ENCODE measurements at regions not wholly inside any gene's neighbourhood (a gene's known extent, or its start where the extent isn't known, plus 50 kb on each side); places are given as distances from the start of the nearest gene placed in this dataset.

- TF ChIP-seq ZNF780A (CRISPR knock-in tag; IDR thresholded peaks at IDR 0.05) (no peak), ZBTB49 (CRISPR knock-in tag; IDR thresholded peaks at IDR 0.05; ENCODE audit: borderline replicate concordance) (no peak), ZNF619 (CRISPR knock-in tag; IDR thresholded peaks at IDR 0.05) (0 out of 2 replicates have a peak, but pooled peaks have one; percentile 66), ZNF367 (CRISPR knock-in tag; IDR thresholded peaks at IDR 0.05; ENCODE audit: borderline replicate concordance) (no peak), ZNF749 (CRISPR knock-in tag; IDR thresholded peaks at IDR 0.05; ENCODE audit: borderline replicate concordance) (no peak), CCDC6 (CRISPR knock-in tag; IDR thresholded peaks at IDR 0.05) (no peak), AGO1 (IDR thresholded peaks at IDR 0.05; ENCODE audit: low read depth, low read length, poor library complexity, severe bottlenecking) (no peak), SMC3 (IDR thresholded peaks at IDR 0.05; ENCODE audit: low read length) (peak; percentile 49; the same call in 1 of the 2 replicates), ZNF441 (CRISPR knock-in tag; IDR thresholded peaks at IDR 0.05; ENCODE audit: borderline replicate concordance) (no peak), NFIC (IDR thresholded peaks at IDR 0.05; ENCODE audit: low read length) (no peak), ZNF580 (CRISPR knock-in tag; IDR thresholded peaks at IDR 0.05; ENCODE audit: borderline replicate concordance, low read depth) (no peak), RCOR2 (CRISPR knock-in tag; IDR thresholded peaks at IDR 0.05) (no peak), ZSCAN9 (CRISPR knock-in tag; IDR thresholded peaks at IDR 0.05; ENCODE audit: borderline replicate concordance) (no peak), TRIM24 (CRISPR knock-in tag; IDR thresholded peaks at IDR 0.05) (no peak), ZNF451 (CRISPR knock-in tag; IDR thresholded peaks at IDR 0.05) (no peak), ZNF746 (CRISPR knock-in tag; IDR thresholded peaks at IDR 0.05) (no peak), MEIS2 (CRISPR knock-in tag; IDR thresholded peaks at IDR 0.05) (no peak), HNRNPUL1 (IDR thresholded peaks at IDR 0.05; ENCODE audit: low read depth, low read length) (no peak), NKX3-1 (CRISPR knock-in tag; IDR thresholded peaks at IDR 0.05) (no peak), REST (IDR thresholded peaks at IDR 0.05; ENCODE audit: borderline replicate concordance in 1 of 2, low read depth in 1 of 2, low read length in 2 of 2) (no peak; a peak in 1 of 4 replicates), SOX13 (IDR thresholded peaks at IDR 0.05) (no peak), SOX13 (CRISPR knock-in tag; conservative IDR thresholded peaks at IDR 0.05 in 1 of 2, IDR thresholded peaks at IDR 0.05 in 1 of 2) (no peak), TCF7L2 (IDR thresholded peaks at IDR 0.05; ENCODE audit: low read depth, low read length) (no peak), CHD4 (IDR thresholded peaks at IDR 0.05; ENCODE audit: borderline replicate concordance, low read length) (no peak)
Measured at GRCh38 chr14:101235335-101236103, 325.8 kb upstream of the DIO3 start (continued).
